Osteoblast (primary cell): ENCODE measurements at regions not wholly inside any gene's neighbourhood (a gene's known extent, or its start where the extent isn't known, plus 50 kb on each side); places are given as distances from the start of the nearest gene placed in this dataset.

Experiments
- DNase-seq: peaks from one replicate; pipeline ENCODE4 v3.0.0; 2011; ENCODE audit warnings: low spot score, mixed read lengths; ENCODE audit not compliant: insufficient read length; ENCODE audit errors: missing footprints
- H2AFZ ChIP-seq: 2 replicates; pipeline ENCODE4 v1.6.0; 2011; ENCODE audit warnings: mild to moderate bottlenecking, low read length
- H3K27ac ChIP-seq: 2 replicates; pipeline ENCODE4 v1.5.1; 2011; ENCODE audit warnings: mild to moderate bottlenecking, low read depth, low read length, moderate library complexity
- H3K27me3 ChIP-seq: 2 replicates; pipeline ENCODE4 v1.6.0; 2012; ENCODE audit warnings: mild to moderate bottlenecking, control low read depth, inconsistent platforms, low read length, moderate library complexity; ENCODE audit not compliant: insufficient read depth
- H3K36me3 ChIP-seq: 2 replicates; pipeline ENCODE4 v1.5.1; 2011; ENCODE audit warnings: mild to moderate bottlenecking, low read length, control low read depth, moderate library complexity; ENCODE audit not compliant: insufficient read depth
- H3K4me1 ChIP-seq: 2 replicates; pipeline ENCODE4 v1.5.1; 2011; ENCODE audit warnings: mild to moderate bottlenecking, low read length, control low read depth, moderate library complexity; ENCODE audit not compliant: insufficient read depth
- H3K4me2 ChIP-seq: 2 replicates; pipeline ENCODE4 v1.6.0; 2011; ENCODE audit warnings: mild to moderate bottlenecking, low read length; ENCODE audit not compliant: insufficient read depth
- H3K4me3 ChIP-seq: fragments of 200-600 bp; sonication (generic); 3 replicates; pipeline ENCODE4 v1.5.1; 2012; ENCODE audit warnings: mild to moderate bottlenecking, low read length, inconsistent platforms; ENCODE audit not compliant: insufficient read depth
- H3K79me2 ChIP-seq: 2 replicates; pipeline ENCODE4 v1.6.0; 2012; ENCODE audit warnings: mild to moderate bottlenecking, low read length, control low read depth, inconsistent platforms; ENCODE audit not compliant: insufficient read depth
- H3K9me3 ChIP-seq: 2 replicates; pipeline ENCODE4 v1.5.1; 2011; ENCODE audit warnings: low read depth, low read length, control low read depth
- H4K20me1 ChIP-seq: 2 replicates; pipeline ENCODE4 v1.6.0; 2012; ENCODE audit warnings: mild to moderate bottlenecking, low read length, control low read depth; ENCODE audit not compliant: insufficient read depth
- TF ChIP-seq, protein P1 (sequence below): IDR thresholded peaks from 2 replicates; pipeline ENCODE4 v1.5.1; 2011; ENCODE audit warnings: mild to moderate bottlenecking, low read depth, low read length, moderate library complexity; ENCODE audit errors: extremely low read depth

GRCh38 chr10:29941476-29941875 is 117.9 kb downstream of the JCAD start:
- H3K4me2 ChIP-seq: no peak overlapping the region
- no peaks in the 10 kb centered on the region for H3K36me3 ChIP-seq
- peaks cover 15% of the 10 kb centered on the region for H3K27me3 ChIP-seq
- TF ChIP-seq, protein P1, sequence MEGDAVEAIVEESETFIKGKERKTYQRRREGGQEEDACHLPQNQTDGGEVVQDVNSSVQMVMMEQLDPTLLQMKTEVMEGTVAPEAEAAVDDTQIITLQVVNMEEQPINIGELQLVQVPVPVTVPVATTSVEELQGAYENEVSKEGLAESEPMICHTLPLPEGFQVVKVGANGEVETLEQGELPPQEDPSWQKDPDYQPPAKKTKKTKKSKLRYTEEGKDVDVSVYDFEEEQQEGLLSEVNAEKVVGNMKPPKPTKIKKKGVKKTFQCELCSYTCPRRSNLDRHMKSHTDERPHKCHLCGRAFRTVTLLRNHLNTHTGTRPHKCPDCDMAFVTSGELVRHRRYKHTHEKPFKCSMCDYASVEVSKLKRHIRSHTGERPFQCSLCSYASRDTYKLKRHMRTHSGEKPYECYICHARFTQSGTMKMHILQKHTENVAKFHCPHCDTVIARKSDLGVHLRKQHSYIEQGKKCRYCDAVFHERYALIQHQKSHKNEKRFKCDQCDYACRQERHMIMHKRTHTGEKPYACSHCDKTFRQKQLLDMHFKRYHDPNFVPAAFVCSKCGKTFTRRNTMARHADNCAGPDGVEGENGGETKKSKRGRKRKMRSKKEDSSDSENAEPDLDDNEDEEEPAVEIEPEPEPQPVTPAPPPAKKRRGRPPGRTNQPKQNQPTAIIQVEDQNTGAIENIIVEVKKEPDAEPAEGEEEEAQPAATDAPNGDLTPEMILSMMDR: no peak
- H2AFZ ChIP-seq: no peak overlapping the region
- no peak overlapping the region for H3K4me3 ChIP-seq
- no peaks in the 10 kb centered on the region for H4K20me1 ChIP-seq
- H3K9me3 ChIP-seq: no peaks in the 10 kb centered on the region
- no peaks in the 10 kb centered on the region for H3K79me2 ChIP-seq
- no peak for DNase-seq
- H3K4me1 ChIP-seq: peaks cover under 1% of the 10 kb centered on the region
- no peak overlapping the region for H3K27ac ChIP-seq

DNA sequence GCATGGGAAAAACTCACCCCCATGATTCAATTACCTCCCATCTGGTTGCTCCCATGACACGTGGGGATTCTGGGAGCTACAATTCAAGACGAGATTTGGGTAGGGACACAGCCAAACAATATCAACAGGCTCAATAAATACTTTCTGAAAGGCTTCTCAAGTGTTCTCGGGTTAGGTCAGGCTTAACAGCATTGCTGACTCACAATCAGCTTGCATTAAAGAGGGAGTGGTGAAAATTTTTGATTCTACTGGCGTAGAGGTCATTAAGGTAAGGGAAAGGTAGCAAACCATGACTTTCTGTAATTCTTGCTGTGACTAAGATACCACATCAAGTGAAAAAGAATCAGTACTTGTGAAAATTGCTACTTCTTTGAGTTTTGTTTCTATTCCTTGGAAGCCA is 126.4 kb downstream of the JCAD start:
- TF ChIP-seq, protein P1: no peak
- DNase-seq: no peak
- H3K4me2 ChIP-seq: no peak overlapping the region
- no peak overlapping the region for H2AFZ ChIP-seq
- H3K9me3 ChIP-seq: peaks cover 5% of the 10 kb centered on the region
- H3K27ac ChIP-seq: no peak overlapping the region
- H3K36me3 ChIP-seq: no peaks in the 10 kb centered on the region
- no peaks in the 10 kb centered on the region for H3K79me2 ChIP-seq
- H4K20me1 ChIP-seq: no peaks in the 10 kb centered on the region
- H3K27me3 ChIP-seq: peaks cover 24% of the 10 kb centered on the region
- H3K4me3 ChIP-seq: no peak overlapping the region
- H3K4me1 ChIP-seq: no peaks in the 10 kb centered on the region

DNA sequence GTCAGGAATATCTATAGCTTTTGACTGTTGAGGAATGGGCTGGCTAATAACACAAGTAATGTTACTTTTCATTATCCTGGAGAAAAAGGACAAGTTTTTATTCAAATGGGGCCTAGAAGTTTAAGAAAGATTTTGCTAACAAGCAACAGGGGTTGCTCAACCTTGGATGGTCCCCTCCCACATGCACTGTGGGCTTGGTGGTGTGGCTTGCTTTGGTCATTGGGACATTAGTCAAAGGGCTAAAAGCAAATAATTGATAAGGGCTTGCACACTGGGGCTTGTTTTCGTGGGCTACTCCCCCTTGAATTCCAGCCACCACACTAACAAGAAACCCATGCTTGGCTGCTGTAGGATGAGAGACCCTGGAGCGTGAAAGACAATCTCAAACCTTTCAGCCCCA is 127.6 kb downstream of the JCAD start:
- Histone ChIP-seq H3K4me2 (no peak overlapping the region), H3K36me3 (no peaks in the 10 kb centered on the region), H3K9me3 (peaks cover 5% of the 10 kb centered on the region), H3K4me3 (no peak overlapping the region), H2AFZ (no peak overlapping the region), H3K4me1 (no peaks in the 10 kb centered on the region), H3K27me3 (peaks cover 24% of the 10 kb centered on the region), H4K20me1 (no peaks in the 10 kb centered on the region), H3K79me2 (no peaks in the 10 kb centered on the region), H3K27ac (no peak overlapping the region)
- no peak for DNase-seq
- TF ChIP-seq, protein P1: no peak

- TF ChIP-seq, protein P1: no peak
- Histone ChIP-seq H3K9me3 (peaks cover 5% of the 10 kb centered on the region), H3K27me3 (peaks cover 38% of the 10 kb centered on the region), H3K79me2 (no peaks in the 10 kb centered on the region), H3K27ac (no peak overlapping the region), H2AFZ (no peak overlapping the region), H3K4me2 (no peak overlapping the region), H3K36me3 (no peaks in the 10 kb centered on the region), H3K4me1 (no peaks in the 10 kb centered on the region), H4K20me1 (no peaks in the 10 kb centered on the region), H3K4me3 (no peak overlapping the region)
- DNase-seq: no peak
These were observed 130.4 kb downstream of the JCAD start for GRCh38 chr10:29929006-29929405.
